B cell (primary cell): ENCODE measurements at regions not wholly inside any gene's neighbourhood (a gene's known extent, or its start where the extent isn't known, plus 50 kb on each side); places are given as distances from the start of the nearest gene placed in this dataset.

Experiments used
- ATAC-seq: fragments of 200-7000 bp; cut with Tn5 transposase; one replicate; pipeline ENCODE4 v1.10.0; 2021; ENCODE audit warnings: low read depth, mild to moderate bottlenecking, moderate number of reproducible peaks, moderate library complexity
- CTCF ChIA-PET: fragments of 350-600 bp; sonication (Branson Sonifier 250); formaldehyde crosslinking; loops from one replicate; lab custom pipeline; 2021; ENCODE audit warnings: antibody characterized with exemption, inconsistent platforms; lab: Charles Lee
- POLR2A ChIA-PET: fragments of 350-600 bp; sonication (Branson Sonifier 250); formaldehyde crosslinking; loops from one replicate; lab custom pipeline; 2021; ENCODE audit warnings: antibody characterized with exemption; lab: Charles Lee
- DNase-seq: peaks from one replicate; pipeline ENCODE4 v3.0.0; 2013
- H2AFZ ChIP-seq: 2 replicates; pipeline ENCODE4 v1.6.1; 2012; ENCODE audit warnings: mild to moderate bottlenecking, low read depth, low read length; ENCODE audit not compliant: insufficient read depth, poor library complexity, severe bottlenecking
- H3K27ac ChIP-seq, 2 donors: 1 replicate in 1 of 2; 2 replicates in 1 of 2; pipeline ENCODE4 v1.5.1; 2012 to 2013; ENCODE audit warnings: low read length in 2 of 2, mild to moderate bottlenecking in 2 of 2, moderate library complexity in 1 of 2
- H3K27me3 ChIP-seq, 4 experiments: fragments of 200-600 bp in 1 of 4; sonication (generic) in 1 of 4; replicated peaks in 1 of 4; 1 replicate in 2 of 4; 2 replicates in 2 of 4; pipeline versions ENCODE4 v1.6.1 to v1.7.0; 2013 to 2016; ENCODE audit warnings: low read length in 3 of 4, mild to moderate bottlenecking in 2 of 4, mixed read lengths in 1 of 4, moderate library complexity in 1 of 4; ENCODE audit not compliant: insufficient read depth in 4 of 4, control insufficient read depth in 3 of 4; ENCODE audit errors: control extremely low read depth in 1 of 4
- H3K36me3 ChIP-seq, 2 experiments: replicated peaks in 1 of 2; 1 replicate in 1 of 2; 2 replicates in 1 of 2; pipeline versions ENCODE4 v1.6.1 to v1.7.1; 2013; ENCODE audit warnings: low read length in 1 of 2; ENCODE audit not compliant: insufficient read depth in 2 of 2, control insufficient read depth in 1 of 2; ENCODE audit errors: control extremely low read depth in 1 of 2, extremely low read depth in 1 of 2
- H3K4me1 ChIP-seq, 2 donors: fragments of 200-600 bp in 1 of 2; sonication (generic) in 1 of 2; 1 replicate in 1 of 2; 2 replicates in 1 of 2; pipeline versions ENCODE4 v1.5.1 to v1.6.1; 2013 to 2017; ENCODE audit warnings: low read length in 2 of 2; ENCODE audit not compliant: control insufficient read depth in 2 of 2, insufficient read depth in 2 of 2
- H3K4me2 ChIP-seq: replicated peaks from 2 replicates; pipeline ENCODE3; 2012; ENCODE audit warnings: mild to moderate bottlenecking, low read depth, low read length; ENCODE audit not compliant: poor library complexity, severe bottlenecking
- H3K4me3 ChIP-seq, 5 experiments: fragments of 200-600 bp in 1 of 5; sonication (generic) in 1 of 5; 1 replicate in 3 of 5; 2 replicates in 2 of 5; pipeline versions ENCODE4 v1.5.1 to v1.7.0; 2011 to 2016; ENCODE audit warnings: low read length in 4 of 5, mild to moderate bottlenecking in 4 of 5, low read depth in 2 of 5, control low read depth in 1 of 5, moderate library complexity in 1 of 5; ENCODE audit not compliant: insufficient read depth in 1 of 5; ENCODE audit errors: control extremely low read depth in 1 of 5, extremely low read depth in 1 of 5
- H3K79me2 ChIP-seq: fragments of 200-600 bp; sonication (generic); one replicate; pipeline ENCODE4 v1.6.0; 2016; ENCODE audit warnings: low read length; ENCODE audit not compliant: control insufficient read depth, insufficient read depth
- H3K9ac ChIP-seq: fragments of 200-600 bp; sonication (generic); 2 replicates; pipeline ENCODE4 v1.6.1; 2017; ENCODE audit warnings: mild to moderate bottlenecking, low read length, moderate library complexity
- H3K9me3 ChIP-seq, 3 donors: one replicate each; pipeline versions ENCODE4 v1.6.1 to v1.7.1; 2013; ENCODE audit warnings: low read length in 2 of 3; ENCODE audit not compliant: control insufficient read depth in 2 of 3, insufficient read depth in 1 of 3; ENCODE audit errors: control extremely low read depth in 1 of 3
- H4K20me1 ChIP-seq: 2 replicates; pipeline ENCODE4 v1.6.0; 2012; ENCODE audit warnings: mild to moderate bottlenecking, low read length; ENCODE audit not compliant: insufficient read depth, control insufficient read depth, poor library complexity, severe bottlenecking
- H3K27ac Mint-ChIP-seq: one replicate; pipeline ENCODE4 v1.8.0; 2021; ENCODE audit warnings: mixed read lengths
- H3K27me3 Mint-ChIP-seq: one replicate; pipeline ENCODE4 v1.8.0; 2021; ENCODE audit warnings: mixed read lengths
- H3K4me1 Mint-ChIP-seq: one replicate; pipeline ENCODE4 v1.8.0; 2021; ENCODE audit warnings: mixed read lengths
- H3K4me3 Mint-ChIP-seq: one replicate; pipeline ENCODE4 v1.8.0; 2021; ENCODE audit warnings: mixed read lengths
- H3K9me3 Mint-ChIP-seq: one replicate; pipeline ENCODE4 v1.8.0; 2022; ENCODE audit warnings: mixed read lengths; ENCODE audit not compliant: insufficient read depth
- EZH2 ChIP-seq: IDR thresholded peaks from 2 replicates; pipeline ENCODE4 v1.6.1; 2012; ENCODE audit warnings: borderline replicate concordance, low read depth, mild to moderate bottlenecking, moderate library complexity, low read length; ENCODE audit not compliant: insufficient read depth, poor library complexity, severe bottlenecking
- WGBS: methylation state at CpG from one replicate; pipeline ENCODE4 v1.1.5; 2013; ENCODE audit warnings: missing lambda C conversion rate; ENCODE audit not compliant: insufficient coverage; 5-methylcytosine and 5-hydroxymethylcytosine counted together
- intact Hi-C: fragments of 100-400 bp; cut with micrococcal nuclease; formaldehyde crosslinking; loops from one replicate; pipeline ENCODE4 v1.10.0; 2022
- TF ChIP-seq, protein P1 (sequence below): fragments of 200-600 bp; IDR thresholded peaks from one replicate; pipeline ENCODE4 v1.8.0; 2022; ENCODE audit warnings: antibody characterized with exemption, mild to moderate bottlenecking

DNA sequence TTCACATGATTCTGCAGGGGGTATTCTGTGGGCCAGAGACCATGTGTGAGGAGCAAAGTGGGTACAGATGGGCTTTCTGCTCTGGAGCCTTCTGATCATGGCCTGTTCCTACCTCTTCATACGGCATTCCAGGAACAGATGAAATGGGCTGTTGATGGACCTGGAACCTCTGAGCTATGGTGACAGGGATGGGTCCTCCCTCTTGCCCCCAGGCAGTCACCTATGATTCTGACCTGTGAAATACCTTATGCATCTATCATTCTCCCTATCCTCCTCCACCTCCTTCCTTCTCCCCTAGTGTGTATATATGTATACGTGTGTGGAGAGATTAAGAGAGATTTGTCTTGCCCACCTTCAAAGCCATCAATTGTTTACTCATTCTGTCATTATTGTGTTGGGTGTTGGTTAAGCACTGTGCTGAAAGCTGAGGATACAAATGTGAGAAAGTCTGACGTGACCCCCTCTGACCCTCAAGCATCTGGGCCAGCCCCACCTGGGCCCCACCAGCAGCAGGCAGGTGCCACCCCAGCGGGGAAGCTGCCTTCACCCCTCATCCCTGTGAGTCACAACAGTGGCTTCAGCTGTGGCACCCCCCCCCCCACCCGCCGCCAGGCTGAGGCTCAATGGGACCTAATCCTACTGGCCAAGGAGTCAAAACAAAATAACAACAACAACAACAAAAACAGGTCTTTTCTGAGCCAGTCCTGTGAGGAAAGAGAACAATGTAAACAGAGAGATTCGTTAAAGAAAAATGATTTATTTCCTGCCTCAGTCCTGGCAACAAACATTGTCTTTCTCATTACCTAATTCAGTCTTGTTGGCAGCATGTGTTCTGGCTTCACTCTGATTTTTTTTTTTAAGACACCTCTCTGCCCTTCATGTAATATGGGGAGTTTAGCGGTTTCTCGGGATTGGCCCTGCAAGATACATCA lies 103.8 kb upstream of the CDC42EP3 start:
- ChIA-PET CTCF (interaction anchor here (0.6 kb wide), 1 partner anchor 361 kb away, joined by 5 read pairs; no protein-coding TSS in a partner anchor), POLR2A (no interaction called here)
- Histone ChIP-seq H3K4me3 (no peak overlapping the region), H3K27ac (no peak overlapping the region), H3K36me3 (no peaks in the 10 kb centered on the region), H3K79me2 (no peaks in the 10 kb centered on the region), H4K20me1 (no peaks in the 10 kb centered on the region), H3K9ac (no peak overlapping the region), H3K4me2 (no peak overlapping the region), H3K4me1 (no peaks in the 10 kb centered on the region), H2AFZ (no peak overlapping the region), H3K27me3 (no peaks in the 10 kb centered on the region), H3K9me3 (peaks cover 0 to 4% (median 0%) of the 10 kb centered on the region in 3 donors)
- no peak for ATAC-seq
- Mint-ChIP-seq H3K9me3 (no peaks in the 10 kb centered on the region), H3K4me1 (no peaks in the 10 kb centered on the region), H3K27ac (no peak overlapping the region), H3K27me3 (peaks cover 15% of the 10 kb centered on the region), H3K4me3 (no peak overlapping the region)
- 100% methylated on average over 3 of the region's 9 CpGs for WGBS
- TF ChIP-seq EZH2: no peak
- TF ChIP-seq, protein P1, sequence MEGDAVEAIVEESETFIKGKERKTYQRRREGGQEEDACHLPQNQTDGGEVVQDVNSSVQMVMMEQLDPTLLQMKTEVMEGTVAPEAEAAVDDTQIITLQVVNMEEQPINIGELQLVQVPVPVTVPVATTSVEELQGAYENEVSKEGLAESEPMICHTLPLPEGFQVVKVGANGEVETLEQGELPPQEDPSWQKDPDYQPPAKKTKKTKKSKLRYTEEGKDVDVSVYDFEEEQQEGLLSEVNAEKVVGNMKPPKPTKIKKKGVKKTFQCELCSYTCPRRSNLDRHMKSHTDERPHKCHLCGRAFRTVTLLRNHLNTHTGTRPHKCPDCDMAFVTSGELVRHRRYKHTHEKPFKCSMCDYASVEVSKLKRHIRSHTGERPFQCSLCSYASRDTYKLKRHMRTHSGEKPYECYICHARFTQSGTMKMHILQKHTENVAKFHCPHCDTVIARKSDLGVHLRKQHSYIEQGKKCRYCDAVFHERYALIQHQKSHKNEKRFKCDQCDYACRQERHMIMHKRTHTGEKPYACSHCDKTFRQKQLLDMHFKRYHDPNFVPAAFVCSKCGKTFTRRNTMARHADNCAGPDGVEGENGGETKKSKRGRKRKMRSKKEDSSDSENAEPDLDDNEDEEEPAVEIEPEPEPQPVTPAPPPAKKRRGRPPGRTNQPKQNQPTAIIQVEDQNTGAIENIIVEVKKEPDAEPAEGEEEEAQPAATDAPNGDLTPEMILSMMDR: no peak
- intact Hi-C loops: no loop called here
- no peak for DNase-seq

DNA sequence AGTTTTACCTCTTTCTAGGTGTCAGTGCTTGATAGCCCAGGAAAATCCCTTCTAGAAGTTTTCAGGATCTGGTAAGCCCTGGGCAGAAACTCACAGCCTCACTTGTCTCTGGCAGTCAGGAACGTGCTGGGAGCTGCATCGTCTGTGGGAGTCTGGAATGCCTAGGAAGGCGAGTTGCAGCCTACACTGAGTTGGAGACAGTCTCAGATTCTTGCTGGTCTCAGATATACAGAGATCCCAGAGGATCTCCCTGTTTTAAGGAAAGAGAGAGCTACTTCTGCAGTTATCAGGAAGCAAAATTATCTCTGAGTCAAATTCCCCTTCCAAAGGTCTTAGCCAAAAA lies 104.4 kb upstream of the CDC42EP3 start:
- H3K27ac Mint-ChIP-seq: no peak overlapping the region
- Histone ChIP-seq H3K27me3 (no peaks in the 10 kb centered on the region), H3K9ac (no peak overlapping the region), H3K4me1 (no peaks in the 10 kb centered on the region), H3K36me3 (no peaks in the 10 kb centered on the region), H4K20me1 (no peaks in the 10 kb centered on the region), H3K9me3 (peaks cover 0 to under 1% (median 0%) of the 10 kb centered on the region in 3 donors), H3K4me3 (no peak overlapping the region), H3K4me2 (no peak overlapping the region), H3K27ac (no peak overlapping the region), H2AFZ (no peak overlapping the region), H3K79me2 (no peaks in the 10 kb centered on the region)
- no peak for TF ChIP-seq EZH2
- TF ChIP-seq, protein P1: no peak
- H3K9me3 Mint-ChIP-seq: no peaks in the 10 kb centered on the region
- no peak overlapping the region for H3K4me3 Mint-ChIP-seq
- intact Hi-C loops: no loop called here
- DNase-seq (no peak), ATAC-seq (no peak)
- ChIA-PET POLR2A (no interaction called here), CTCF (no interaction called here)
- peaks cover 15% of the 10 kb centered on the region for H3K27me3 Mint-ChIP-seq
- no peaks in the 10 kb centered on the region for H3K4me1 Mint-ChIP-seq
- 80% methylated on average over 3 of the region's 3 CpGs for WGBS
